HG03520 (cell line): ENCODE measurements at regions not wholly inside any gene's neighbourhood (a gene's known extent, or its start where the extent isn't known, plus 50 kb on each side); places are given as distances from the start of the nearest gene placed in this dataset.
"Not testable (repeated sequence)": the region's sequence is repeated elsewhere in the genome, so short reads cannot be mapped to it uniquely, and the experiment has no call there.

ENCODE experiments used
- ATAC-seq: cut with Tn5 transposase; IDR thresholded peaks from one replicate; pipeline ENCODE4 v1.9.1; 2021; ENCODE audit warnings: mild to moderate bottlenecking, moderate library complexity; ENCODE audit not compliant: unreplicated experiment

- no peak for ATAC-seq
Measured at GRCh38 chr7:124643311-124643811, 122.2 kb downstream of the GPR37 start.

DNA sequence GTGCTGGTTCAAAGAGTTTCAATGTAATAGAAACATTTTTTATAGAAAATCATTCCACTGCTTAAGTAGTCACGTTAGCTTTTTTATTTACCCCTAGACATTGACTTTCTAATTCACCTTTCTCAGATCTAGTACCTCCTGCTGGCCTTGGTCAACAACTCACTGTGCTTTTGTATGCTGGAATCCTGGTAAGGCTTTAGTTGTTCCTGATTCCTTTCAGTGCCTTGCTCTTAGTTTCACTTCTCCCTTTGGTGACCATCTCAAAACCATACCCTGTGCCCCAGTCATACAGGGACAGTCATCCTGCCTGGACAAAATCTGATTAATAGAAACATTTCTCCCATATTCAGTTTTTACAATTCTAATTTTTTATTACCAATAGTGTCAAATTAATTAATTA lies 130.2 kb downstream of the GPR37 start:
- ATAC-seq: no peak

- ATAC-seq: no peak
Measured at GRCh38 chr7:124633740-124634139, 131.9 kb downstream of the GPR37 start.

- ATAC-seq: no peak
Measured at GRCh38 chr7:124630395-124630794, 135.2 kb downstream of the GPR37 start.

- no peak for ATAC-seq
Measured at GRCh38 chr7:124618871-124619270, 146.7 kb downstream of the GPR37 start.

DNA sequence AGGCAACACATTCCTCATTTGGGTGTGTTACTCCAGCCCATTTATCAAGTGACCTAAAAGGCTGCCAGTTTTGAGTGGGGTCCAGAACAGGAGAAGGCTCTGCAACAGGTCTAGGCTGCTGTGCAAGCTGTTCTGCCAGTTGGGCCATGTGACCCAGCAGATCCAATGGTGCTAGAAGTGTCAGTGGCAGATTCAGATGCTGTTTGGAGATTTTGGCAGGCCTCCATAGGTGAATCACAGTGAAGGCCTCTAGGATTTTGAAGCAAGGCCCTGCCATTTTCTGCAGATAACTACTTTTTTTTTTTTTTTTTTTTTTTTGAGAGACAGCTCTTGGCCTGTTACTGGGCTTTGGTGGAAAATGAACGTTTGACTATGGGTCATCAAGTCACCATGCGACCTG lies 147.5 kb downstream of the GPR37 start:
- ATAC-seq: not testable (repeated sequence)

DNA sequence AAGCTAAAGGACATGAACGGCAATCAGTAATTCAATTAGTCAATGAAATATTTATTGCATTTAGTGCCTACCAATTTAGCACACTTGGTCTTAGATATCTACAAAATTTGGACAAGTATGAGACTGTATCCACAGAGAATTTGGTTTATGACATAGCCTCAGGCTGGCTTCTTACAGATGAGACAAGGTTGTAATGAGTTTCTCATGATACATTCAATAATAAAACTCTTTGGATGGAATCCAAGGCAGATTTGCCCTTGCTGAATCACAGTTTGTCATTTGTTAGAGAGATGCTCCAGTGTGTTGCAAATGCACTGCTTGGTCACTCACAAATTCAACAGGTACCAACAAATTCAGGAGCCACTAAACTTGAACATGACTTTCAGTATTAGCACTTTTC lies 162.5 kb downstream of the GPR37 start:
- ATAC-seq: no peak

- ATAC-seq: no peak
Measured at GRCh38 chr7:124597509-124597908, 168.1 kb downstream of the GPR37 start.

DNA sequence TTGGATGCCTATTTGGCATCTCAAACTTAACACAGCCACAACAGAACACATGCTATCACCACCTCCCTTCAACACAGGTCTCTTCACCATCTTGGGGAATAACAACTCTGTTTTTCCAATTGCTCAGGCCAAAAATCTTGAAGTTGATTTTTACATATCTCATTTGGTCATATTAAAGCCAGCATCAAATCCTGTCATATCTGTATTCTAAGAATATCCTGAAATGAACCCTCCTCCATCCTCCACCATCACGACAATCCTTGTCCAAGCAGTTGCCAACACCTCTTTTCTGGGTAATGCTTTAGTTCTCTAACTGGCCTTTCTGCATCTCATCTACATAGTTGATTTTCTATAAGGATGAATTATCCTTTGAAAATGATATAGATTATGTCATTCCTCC lies 168.7 kb downstream of the GPR37 start:
- no peak for ATAC-seq

- no peak for ATAC-seq
Measured at GRCh38 chr7:124590814-124591213, 174.8 kb downstream of the GPR37 start.

DNA sequence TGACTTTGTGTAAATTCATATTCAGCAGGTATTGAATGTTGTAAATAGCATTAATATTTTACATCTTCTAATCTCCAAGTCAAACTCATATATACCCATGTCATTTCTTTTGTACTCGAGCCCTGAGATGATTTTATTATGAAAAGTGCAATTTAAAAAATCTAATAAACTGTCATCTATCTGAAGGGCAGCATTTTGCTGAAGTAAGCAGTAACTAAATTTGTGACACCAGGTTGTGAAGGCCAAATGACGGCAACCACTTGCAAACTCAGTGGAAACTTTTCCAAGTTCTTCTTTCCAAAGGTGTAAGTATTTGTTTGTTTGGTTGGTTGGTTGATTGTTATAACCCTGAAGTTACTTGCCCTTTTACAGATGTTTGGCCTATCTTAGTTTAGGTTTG lies 188.3 kb downstream of the GPR37 start:
- no peak for ATAC-seq

DNA sequence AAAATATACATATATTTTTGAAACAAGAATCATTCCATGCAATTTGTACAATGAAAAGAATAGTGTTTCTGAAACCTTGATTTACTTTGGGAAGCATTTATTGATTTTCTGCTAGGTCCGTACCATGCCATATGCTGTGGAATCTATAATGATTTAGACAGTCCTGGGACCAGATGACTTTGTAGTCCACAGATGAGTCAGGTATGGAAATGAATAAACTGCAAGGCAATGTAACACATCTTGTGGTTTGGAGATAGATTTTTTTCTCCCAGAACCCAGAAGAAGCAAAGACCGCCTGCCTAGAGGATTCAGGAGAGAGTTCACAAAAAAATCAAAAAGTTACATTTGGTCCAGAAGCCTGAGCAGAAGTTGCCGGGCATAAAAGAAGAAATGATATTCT lies 190.4 kb downstream of the GPR37 start:
- ATAC-seq: no peak

DNA sequence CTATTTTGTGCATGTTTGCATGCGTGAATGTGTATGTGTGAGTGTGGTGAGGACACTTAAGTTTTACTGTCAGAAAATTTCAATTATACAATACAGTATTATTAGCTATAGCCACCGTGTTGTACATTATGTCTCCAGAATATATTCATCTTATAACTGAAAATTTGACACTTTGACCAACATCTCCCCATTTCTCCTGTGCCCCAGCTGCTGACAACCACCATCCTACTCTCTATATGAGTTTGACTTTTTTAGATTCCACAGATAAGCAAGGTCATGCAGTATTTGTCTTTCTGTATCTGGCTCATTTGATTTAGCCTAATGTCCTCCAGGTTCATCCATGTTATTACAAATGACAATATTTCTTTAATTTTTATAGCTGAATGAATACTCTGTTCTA lies 195.0 kb downstream of the GPR37 start:
- no peak for ATAC-seq

DNA sequence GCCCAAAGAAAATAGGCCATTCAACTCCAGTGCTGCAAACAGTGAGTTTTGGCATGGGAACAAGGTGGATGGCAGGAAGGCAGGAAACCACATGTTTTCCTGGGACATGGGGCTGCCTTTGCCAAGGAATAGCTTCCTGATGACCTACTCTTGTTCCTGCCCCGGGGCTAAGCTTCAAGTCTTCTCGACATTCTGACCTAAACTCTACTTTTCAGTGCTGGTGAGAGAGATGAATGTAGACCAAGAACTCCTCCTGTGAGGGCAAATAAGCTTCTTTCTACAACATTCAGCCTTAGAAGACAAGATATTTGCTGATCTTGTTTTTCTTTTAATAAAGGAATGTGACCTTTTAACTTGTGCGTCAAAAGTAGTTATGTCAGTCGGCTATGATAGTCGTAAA lies 199.0 kb downstream of the GPR37 start:
- ATAC-seq: no peak

- no peak for ATAC-seq
Measured at GRCh38 chr7:124557587-124557986, 208.0 kb downstream of the GPR37 start.

DNA sequence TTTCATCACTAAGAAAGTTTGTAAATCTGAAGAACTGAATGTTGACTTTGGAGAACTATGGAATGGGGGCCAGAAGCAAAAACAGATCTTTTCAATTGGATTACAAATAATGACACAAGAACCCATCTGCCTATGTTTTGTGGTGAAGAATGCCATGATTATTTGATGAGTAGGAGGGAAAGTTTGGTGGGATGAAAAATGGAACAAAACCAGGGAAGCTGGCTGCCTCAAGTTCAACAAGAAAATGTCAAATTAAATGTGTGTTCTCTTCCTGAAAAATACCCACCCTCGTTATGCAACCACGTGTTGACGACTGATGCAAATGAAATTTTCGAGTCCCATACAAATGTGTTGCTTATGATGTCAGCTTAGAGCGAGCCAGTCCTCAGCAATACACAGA lies 208.5 kb downstream of the GPR37 start:
- ATAC-seq: no peak

GRCh38 chr7:124553502-124553901 lies 212.1 kb downstream of the GPR37 start:
- no peak for ATAC-seq

DNA sequence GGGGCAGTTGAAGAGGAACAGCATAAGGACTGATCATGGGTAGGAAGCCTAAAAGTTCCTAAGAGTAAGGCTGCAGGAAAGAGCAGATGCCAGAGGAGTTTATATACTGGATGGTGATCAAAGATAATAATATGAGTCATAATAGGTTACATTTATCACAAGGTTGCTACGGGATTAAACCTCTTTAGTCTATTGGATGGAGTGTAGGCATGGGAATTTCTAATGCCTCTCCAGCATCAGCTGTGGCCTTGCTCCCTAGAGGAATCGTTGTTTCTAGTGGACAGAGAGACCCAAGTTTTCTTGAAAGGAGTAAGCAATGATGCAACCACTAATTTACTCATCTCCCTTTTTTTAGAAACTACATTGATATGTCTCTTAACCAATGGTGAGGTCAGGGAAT lies 213.4 kb downstream of the GPR37 start:
- ATAC-seq: no peak

DNA sequence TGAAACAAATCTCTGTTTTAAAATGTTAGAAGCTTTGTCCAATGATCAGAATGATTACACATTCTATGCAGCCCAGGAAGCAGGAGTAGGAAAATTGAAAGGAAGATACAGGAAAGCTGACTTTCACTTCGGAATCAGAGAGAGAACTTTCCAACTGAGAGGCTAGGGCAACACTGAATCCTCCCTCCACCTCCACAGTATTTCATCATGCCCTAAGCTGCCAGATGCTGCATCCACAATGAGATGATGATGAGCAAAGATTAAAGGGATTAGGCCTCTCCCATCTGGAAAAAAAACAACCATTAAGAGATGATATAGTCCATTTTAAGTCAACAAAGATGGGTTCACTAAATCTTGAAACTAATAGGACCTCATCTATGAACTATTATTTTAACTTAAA lies 215.6 kb downstream of the GPR37 start:
- no peak for ATAC-seq

DNA sequence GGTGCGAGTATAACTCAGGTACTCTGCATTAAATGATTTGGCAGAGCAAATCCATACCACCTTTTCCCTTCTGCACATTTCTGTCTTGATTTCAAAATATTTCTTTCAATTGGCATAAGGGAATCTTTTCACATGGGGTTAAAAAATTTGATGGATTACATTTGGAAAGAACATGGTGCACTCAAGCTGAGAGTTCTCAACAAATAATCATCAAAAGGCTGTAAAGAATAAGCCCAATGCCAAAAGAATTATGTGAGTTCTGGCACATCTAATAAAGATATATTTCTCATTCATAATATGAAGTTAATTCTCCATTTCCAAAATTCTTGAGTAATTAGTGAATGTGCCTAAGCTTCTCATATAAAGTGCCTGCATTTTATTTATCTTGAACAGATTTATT lies 223.1 kb downstream of the GPR37 start:
- no peak for ATAC-seq

- ATAC-seq: no peak
Measured at GRCh38 chr7:124536156-124536762, 229.3 kb downstream of the GPR37 start.

GRCh38 chr7:124532166-124532565 lies 233.4 kb downstream of the GPR37 start:
- no peak for ATAC-seq

DNA sequence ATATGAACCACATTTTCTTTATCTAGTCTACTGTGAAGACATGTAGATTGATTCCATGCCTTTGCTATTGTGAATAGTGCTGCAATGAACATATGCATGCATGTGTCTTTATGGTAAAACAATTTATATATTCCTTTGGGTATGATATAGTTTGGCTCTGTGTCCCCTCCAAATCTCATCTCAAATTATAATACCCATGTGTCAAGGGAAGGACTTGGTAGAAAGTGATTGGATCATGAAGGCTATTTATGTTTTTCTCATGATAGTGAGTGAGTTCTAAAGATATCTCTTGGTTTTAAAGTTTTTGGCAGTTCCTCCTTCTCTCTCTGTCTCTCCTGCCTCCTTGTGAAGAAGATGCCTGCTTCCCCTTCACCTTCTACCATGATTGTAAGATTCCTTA lies 248.7 kb downstream of the GPR37 start:
- no peak for ATAC-seq
